Neural progenitor cell (in vitro differentiated cells): ENCODE measurements at regions not wholly inside any gene's neighbourhood (a gene's known extent, or its start where the extent isn't known, plus 50 kb on each side); places are given as distances from the start of the nearest gene placed in this dataset.

Experiments used
- EZH2 ChIP-seq: fragments of 200-600 bp; sonication (generic); IDR thresholded peaks from 2 replicates; pipeline ENCODE4 v1.6.1; 2017; ENCODE audit warnings: antibody characterized with exemption, mild to moderate bottlenecking, moderate library complexity
- EZH2phosphoT487 ChIP-seq: fragments of 200-600 bp; sonication (generic); IDR thresholded peaks from 2 replicates; pipeline ENCODE4 v1.6.1; 2017; ENCODE audit warnings: antibody characterized with exemption
- TF ChIP-seq, protein P1 (sequence below): fragments of 200-600 bp; sonication (generic); IDR thresholded peaks from 2 replicates; pipeline ENCODE4 v1.5.1; 2017; ENCODE audit warnings: antibody characterized with exemption, mild to moderate bottlenecking

DNA sequence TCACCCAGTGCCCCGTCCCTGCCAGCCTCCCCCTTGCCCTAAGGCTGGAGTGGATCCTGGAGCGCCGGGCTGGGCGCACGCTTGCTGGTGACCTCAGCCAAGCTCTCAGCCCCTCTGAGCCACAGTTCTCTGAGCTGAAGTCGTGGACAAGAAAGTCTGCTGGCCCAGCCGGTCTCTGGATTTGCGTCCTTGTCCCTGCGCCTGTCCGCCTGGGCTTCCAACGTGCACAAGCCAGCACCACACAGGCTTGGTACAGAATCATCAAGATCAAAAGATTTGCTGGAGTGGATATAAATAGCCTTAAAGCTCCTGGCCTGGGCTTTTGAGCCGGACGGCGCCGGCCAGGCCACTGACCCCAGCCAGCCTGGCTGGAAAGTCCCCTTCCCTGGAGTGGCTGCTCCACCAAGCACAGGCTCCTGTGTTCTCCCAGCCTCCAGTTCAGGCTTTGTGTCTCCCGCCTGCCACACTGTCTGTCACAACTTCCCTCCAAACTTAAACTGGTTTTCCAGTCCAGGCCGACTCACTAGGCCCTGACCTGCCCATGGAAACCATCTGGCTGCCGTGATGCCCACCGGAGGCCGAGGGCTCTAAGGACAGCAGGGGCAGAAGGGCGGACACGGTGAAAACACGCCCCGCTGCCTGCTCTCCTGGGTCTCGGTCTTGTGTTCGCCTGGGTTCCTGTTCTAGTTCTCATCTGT, 156.2 kb downstream of the NUP210 start:
- TF ChIP-seq, protein P1, sequence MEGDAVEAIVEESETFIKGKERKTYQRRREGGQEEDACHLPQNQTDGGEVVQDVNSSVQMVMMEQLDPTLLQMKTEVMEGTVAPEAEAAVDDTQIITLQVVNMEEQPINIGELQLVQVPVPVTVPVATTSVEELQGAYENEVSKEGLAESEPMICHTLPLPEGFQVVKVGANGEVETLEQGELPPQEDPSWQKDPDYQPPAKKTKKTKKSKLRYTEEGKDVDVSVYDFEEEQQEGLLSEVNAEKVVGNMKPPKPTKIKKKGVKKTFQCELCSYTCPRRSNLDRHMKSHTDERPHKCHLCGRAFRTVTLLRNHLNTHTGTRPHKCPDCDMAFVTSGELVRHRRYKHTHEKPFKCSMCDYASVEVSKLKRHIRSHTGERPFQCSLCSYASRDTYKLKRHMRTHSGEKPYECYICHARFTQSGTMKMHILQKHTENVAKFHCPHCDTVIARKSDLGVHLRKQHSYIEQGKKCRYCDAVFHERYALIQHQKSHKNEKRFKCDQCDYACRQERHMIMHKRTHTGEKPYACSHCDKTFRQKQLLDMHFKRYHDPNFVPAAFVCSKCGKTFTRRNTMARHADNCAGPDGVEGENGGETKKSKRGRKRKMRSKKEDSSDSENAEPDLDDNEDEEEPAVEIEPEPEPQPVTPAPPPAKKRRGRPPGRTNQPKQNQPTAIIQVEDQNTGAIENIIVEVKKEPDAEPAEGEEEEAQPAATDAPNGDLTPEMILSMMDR: no peak
- no peak for TF ChIP-seq EZH2
- no peak for TF ChIP-seq EZH2phosphoT487
